AG04450 (cell line): ENCODE measurements at regions not wholly inside any gene's neighbourhood (a gene's known extent, or its start where the extent isn't known, plus 50 kb on each side); places are given as distances from the start of the nearest gene placed in this dataset.
"Not testable (repeated sequence)": the region's sequence is repeated elsewhere in the genome, so short reads cannot be mapped to it uniquely, and the experiment has no call there.

Experiments
- CTCF ChIA-PET: fragments of 300-600, 350-600 bp; formaldehyde crosslinking; extraction: SDS; loops from one replicate; lab custom pipeline; 2022; ENCODE audit warnings: antibody characterized with exemption, inconsistent platforms; lab: Charles Lee
- POLR2A ChIA-PET: fragments of 350-600 bp; formaldehyde crosslinking; extraction: SDS; loops from one replicate; lab custom pipeline; 2021; ENCODE audit warnings: antibody characterized with exemption, inconsistent platforms; lab: Yijun Ruan, JAX
- DNase-seq: peaks from one replicate; pipeline ENCODE4 v3.0.0-alpha.2; 2011; ENCODE audit warnings: low read depth, low spot score
- H3K27ac ChIP-seq: one replicate; pipeline ENCODE4 v1.5.1; 2012; ENCODE audit warnings: low read depth, low read length, control low read depth
- H3K27me3 ChIP-seq: one replicate; pipeline ENCODE4 v1.6.0; 2012; ENCODE audit warnings: low read length; ENCODE audit not compliant: control insufficient read depth, insufficient read depth
- H3K4me3 ChIP-seq: 2 replicates; pipeline ENCODE4 v1.5.1; 2011; ENCODE audit warnings: mild to moderate bottlenecking, low read depth, low read length, control low read depth
- H3K9me3 ChIP-seq: 2 replicates; pipeline ENCODE4 v1.5.1; 2012; ENCODE audit warnings: low read length; ENCODE audit not compliant: control insufficient read depth, insufficient read depth
- TF ChIP-seq, protein P1 (sequence below): IDR thresholded peaks from 2 replicates; pipeline ENCODE4 v1.5.1; 2011; ENCODE audit warnings: low read depth, low read length, control low read depth, inconsistent platforms

- TF ChIP-seq, protein P1, sequence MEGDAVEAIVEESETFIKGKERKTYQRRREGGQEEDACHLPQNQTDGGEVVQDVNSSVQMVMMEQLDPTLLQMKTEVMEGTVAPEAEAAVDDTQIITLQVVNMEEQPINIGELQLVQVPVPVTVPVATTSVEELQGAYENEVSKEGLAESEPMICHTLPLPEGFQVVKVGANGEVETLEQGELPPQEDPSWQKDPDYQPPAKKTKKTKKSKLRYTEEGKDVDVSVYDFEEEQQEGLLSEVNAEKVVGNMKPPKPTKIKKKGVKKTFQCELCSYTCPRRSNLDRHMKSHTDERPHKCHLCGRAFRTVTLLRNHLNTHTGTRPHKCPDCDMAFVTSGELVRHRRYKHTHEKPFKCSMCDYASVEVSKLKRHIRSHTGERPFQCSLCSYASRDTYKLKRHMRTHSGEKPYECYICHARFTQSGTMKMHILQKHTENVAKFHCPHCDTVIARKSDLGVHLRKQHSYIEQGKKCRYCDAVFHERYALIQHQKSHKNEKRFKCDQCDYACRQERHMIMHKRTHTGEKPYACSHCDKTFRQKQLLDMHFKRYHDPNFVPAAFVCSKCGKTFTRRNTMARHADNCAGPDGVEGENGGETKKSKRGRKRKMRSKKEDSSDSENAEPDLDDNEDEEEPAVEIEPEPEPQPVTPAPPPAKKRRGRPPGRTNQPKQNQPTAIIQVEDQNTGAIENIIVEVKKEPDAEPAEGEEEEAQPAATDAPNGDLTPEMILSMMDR: no peak
- CTCF ChIA-PET: no interaction called here
- no peak for DNase-seq
- Histone ChIP-seq H3K4me3 (no peak overlapping the region), H3K27me3 (no peaks in the 10 kb centered on the region), H3K9me3 (no peaks in the 10 kb centered on the region; the same call in 1 of the 2 replicates), H3K27ac (no peak overlapping the region)
- POLR2A ChIA-PET: no interaction called here
These were observed 280.4 kb upstream of the LUZP2 start for GRCh38 chr11:24216488-24216887.

DNA sequence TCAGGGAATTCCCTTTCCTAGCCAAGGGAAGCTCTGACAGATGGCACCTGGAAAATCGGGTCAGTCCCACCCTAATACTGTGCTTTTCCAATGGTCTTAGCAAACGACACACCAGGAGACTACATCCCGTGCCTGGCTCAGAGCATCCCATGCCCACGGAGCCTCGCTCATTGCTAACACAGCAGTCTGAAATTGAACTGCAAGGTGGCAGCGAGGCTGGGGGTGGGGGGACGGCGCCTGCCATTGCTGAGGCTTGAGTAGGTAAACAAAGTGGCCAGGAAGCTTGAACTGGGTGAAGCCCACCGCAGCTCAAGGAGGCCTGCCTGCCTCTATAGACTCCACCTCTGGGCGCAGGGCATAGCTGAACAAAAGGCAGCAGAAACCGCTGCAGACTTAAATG, 279.5 kb upstream of the LUZP2 start:
- H3K4me3 ChIP-seq, H3K9me3 ChIP-seq: not testable (repeated sequence)

GRCh38 chr11:24225501-24225900, 271.4 kb upstream of the LUZP2 start:
- CTCF ChIA-PET: interaction anchor here (0.6 kb wide), 1 partner anchor 205 kb away, joined by 3 read pairs; no protein-coding TSS in a partner anchor

More for the DNA sequence above, 279.5 kb upstream of the LUZP2 start:
- DNase-seq, POLR2A ChIA-PET, H3K27me3 ChIP-seq, H3K27ac ChIP-seq: not testable (repeated sequence)
- CTCF ChIA-PET: interaction anchor here (0.6 kb wide), 1 partner anchor 15 kb away, joined by 4 read pairs; no protein-coding TSS in a partner anchor

DNA sequence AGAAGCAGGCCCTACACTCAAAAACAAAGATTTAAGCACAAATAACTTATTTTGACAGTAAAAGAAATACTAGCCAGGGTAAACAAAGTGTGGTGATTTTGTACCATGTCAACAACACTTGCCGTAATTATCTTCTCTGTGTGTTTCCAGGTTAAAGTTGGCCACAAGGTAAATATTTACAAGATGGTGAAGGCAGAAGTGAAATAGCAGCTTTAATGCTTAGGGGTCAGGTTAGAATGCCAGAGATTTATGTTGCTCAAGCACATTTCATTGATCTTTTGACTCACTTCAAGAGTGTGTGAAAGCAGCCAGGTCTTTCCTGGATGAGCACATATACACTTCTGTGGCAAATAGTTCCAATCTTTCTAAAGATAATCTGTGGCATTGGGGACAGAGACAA, 270.2 kb upstream of the LUZP2 start:
- H3K4me3 ChIP-seq: no peak overlapping the region
- TF ChIP-seq, protein P1: no peak
- POLR2A ChIA-PET: no interaction called here
- no peaks in the 10 kb centered on the region for H3K27me3 ChIP-seq
- CTCF ChIA-PET: no interaction called here
- H3K9me3 ChIP-seq: no peaks in the 10 kb centered on the region
- DNase-seq: no peak
- no peak overlapping the region for H3K27ac ChIP-seq

More at GRCh38 chr11:24225501-24225900, 271.4 kb upstream of the LUZP2 start:
- POLR2A ChIA-PET: no interaction called here
- Histone ChIP-seq H3K27ac (no peak overlapping the region), H3K4me3 (no peak overlapping the region), H3K27me3 (no peaks in the 10 kb centered on the region), H3K9me3 (no peaks in the 10 kb centered on the region)
- TF ChIP-seq, protein P1: no peak
- no peak for DNase-seq

DNA sequence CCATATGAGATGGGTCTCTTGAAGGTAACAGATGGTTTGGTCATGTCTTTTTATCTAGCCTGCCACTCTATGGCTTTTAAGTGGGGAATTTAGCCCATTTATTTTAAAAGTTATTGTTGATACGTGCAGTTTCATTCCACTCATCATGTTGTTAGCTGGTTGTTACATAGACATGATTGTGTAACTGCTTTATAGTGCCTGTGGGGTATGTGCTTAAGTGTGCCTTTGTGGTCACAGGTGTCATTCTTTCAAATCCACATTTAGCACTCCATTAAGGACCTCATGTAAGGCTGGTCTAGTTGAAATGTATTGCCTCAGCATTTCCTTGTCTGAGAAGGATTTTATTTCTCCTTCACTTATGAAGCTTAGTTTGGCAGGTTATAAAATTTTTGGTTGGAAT, 263.8 kb upstream of the LUZP2 start:
- POLR2A ChIA-PET: no interaction called here
- no peak for DNase-seq

More for the DNA sequence above, 263.8 kb upstream of the LUZP2 start:
- TF ChIP-seq, protein P1: no peak
- H3K27me3 ChIP-seq: no peaks in the 10 kb centered on the region
- no peak overlapping the region for H3K27ac ChIP-seq
- no peak overlapping the region for H3K4me3 ChIP-seq
- CTCF ChIA-PET: interaction anchor here (1.2 kb wide), 1 partner anchor 1212 kb away, joined by 3 read pairs; no protein-coding TSS in a partner anchor
- no peaks in the 10 kb centered on the region for H3K9me3 ChIP-seq
